IgD-negative memory B cell (primary cell): ENCODE measurements at regions not wholly inside any gene's neighbourhood (a gene's known extent, or its start where the extent isn't known, plus 50 kb on each side); places are given as distances from the start of the nearest gene placed in this dataset.

Source experiments
- H3K27ac Mint-ChIP-seq, 3 donors: one replicate each; pipeline ENCODE4 v1.8.0; 2020 to 2022; ENCODE audit warnings: mild to moderate bottlenecking in 3 of 3, mixed read lengths in 3 of 3, moderate library complexity in 1 of 3
- H3K27me3 Mint-ChIP-seq: one replicate; pipeline ENCODE4 v1.8.0; 2021; ENCODE audit warnings: mixed read lengths
- H3K36me3 Mint-ChIP-seq: one replicate; pipeline ENCODE4 v1.8.0; 2020; ENCODE audit warnings: mild to moderate bottlenecking, mixed read lengths
- H3K4me1 Mint-ChIP-seq, 3 donors: one replicate each; pipeline ENCODE4 v1.8.0; 2020 to 2022; ENCODE audit warnings: mixed read lengths in 3 of 3, mild to moderate bottlenecking in 1 of 3
- H3K4me3 Mint-ChIP-seq, 4 donors: one replicate each; pipeline ENCODE4 v1.8.0; 2020 to 2022; ENCODE audit warnings: mild to moderate bottlenecking in 4 of 4, mixed read lengths in 4 of 4, moderate library complexity in 3 of 4
- H3K9me3 Mint-ChIP-seq, 3 donors: one replicate each; pipeline ENCODE4 v1.8.0; 2020 to 2021; ENCODE audit warnings: mixed read lengths in 3 of 3, mild to moderate bottlenecking in 1 of 3

GRCh38 chr21:27759820-27760219, 792.9 kb upstream of the ADAMTS5 start:
- no peak overlapping the region for H3K27ac Mint-ChIP-seq
- H3K9me3 Mint-ChIP-seq: peaks cover 1 to 6% (median 4%) of the 10 kb centered on the region in 3 donors
- no peak overlapping the region for H3K4me3 Mint-ChIP-seq
- no peaks in the 10 kb centered on the region for H3K4me1 Mint-ChIP-seq
- no peaks in the 10 kb centered on the region for H3K36me3 Mint-ChIP-seq
- no peaks in the 10 kb centered on the region for H3K27me3 Mint-ChIP-seq

DNA sequence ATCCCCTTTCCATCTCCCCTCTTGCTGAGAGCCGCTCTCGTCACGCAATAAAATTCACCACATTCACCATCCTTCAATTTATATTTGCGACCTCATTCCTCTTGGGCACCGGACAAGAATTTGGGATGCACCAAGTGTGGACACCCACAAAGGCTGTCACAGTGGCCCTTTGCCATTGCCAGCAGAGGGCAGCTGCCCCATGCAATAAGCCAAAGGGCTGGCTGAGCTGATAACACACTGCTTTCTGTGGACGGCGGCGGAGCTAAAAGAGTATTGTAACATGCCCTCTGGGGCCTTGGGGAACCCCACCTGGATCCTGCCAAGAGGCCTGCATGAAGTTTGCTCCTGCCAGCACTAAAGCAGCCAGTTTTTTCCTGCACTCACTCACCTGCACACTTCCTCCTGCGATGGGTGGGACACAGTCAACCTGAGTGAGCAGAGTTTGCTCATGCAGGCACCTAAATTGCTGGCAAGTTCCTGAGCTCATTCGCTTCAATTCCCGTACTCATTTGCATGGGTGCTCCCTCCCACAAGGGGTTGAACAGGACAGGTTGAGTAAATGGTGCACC, 792.3 kb upstream of the ADAMTS5 start:
- no peak overlapping the region for H3K4me3 Mint-ChIP-seq
- H3K9me3 Mint-ChIP-seq: peaks cover 0 to 10% (median 4%) of the 10 kb centered on the region in 3 donors
- H3K27ac Mint-ChIP-seq: no peak overlapping the region
- no peaks in the 10 kb centered on the region for H3K27me3 Mint-ChIP-seq
- H3K4me1 Mint-ChIP-seq: no peaks in the 10 kb centered on the region
- H3K36me3 Mint-ChIP-seq: no peaks in the 10 kb centered on the region

DNA sequence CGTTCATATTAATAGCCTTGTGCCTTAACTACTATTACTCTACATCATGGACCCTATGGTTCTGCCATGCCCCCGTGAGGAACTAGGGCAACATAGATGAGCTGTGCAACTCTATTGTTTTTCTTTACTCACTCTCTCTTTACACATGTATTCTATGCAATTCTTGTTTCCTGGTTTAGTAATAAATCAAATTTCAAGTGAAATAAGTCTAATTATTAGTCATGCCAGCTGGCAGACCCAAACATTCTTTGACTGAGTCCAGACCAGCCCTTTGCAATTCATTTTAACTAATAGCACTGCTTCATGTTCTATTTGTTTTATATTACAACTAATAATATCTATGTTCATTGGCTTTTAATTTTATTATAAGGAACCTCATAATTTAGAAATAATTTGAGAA, 789.3 kb upstream of the ADAMTS5 start:
- peaks cover 0 to 20% (median 2%) of the 10 kb centered on the region in 3 donors for H3K9me3 Mint-ChIP-seq
- no peak overlapping the region for H3K4me3 Mint-ChIP-seq
- no peak overlapping the region for H3K27ac Mint-ChIP-seq
- no peaks in the 10 kb centered on the region for H3K36me3 Mint-ChIP-seq
- H3K27me3 Mint-ChIP-seq: no peaks in the 10 kb centered on the region
- H3K4me1 Mint-ChIP-seq: no peaks in the 10 kb centered on the region

DNA sequence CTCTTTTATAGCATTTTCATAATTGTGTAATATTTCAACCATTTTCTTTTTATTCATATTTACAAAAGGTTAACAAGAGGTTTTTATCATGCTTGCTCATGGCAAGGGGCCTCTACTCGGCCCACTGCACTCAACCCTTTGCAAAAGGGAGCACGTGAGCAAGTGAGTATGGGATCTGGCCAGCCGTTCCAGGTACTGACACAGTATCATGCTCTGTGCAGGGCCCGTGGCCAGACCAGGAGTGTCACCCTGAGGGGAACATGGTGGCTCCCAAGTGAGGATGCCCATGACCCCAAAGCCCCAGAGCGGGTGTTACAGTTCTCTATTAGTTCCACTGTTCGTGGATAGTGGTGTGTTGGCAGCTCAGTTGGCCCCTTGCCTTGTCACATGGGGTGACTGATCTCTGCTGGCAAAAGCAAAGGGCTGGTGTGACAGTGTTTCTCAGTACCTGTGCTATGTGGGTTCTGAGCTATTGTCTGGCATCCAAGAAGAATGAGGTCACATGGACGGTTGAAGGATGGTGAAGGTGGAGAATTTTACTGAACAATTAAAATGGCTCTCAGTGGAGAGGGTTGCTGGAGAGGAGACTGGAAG, 777.2 kb upstream of the ADAMTS5 start:
- Mint-ChIP-seq H3K27me3 (no peaks in the 10 kb centered on the region), H3K9me3 (peaks cover 8 to 25% (median 10%) of the 10 kb centered on the region in 3 donors), H3K36me3 (no peaks in the 10 kb centered on the region), H3K27ac (no peak overlapping the region), H3K4me3 (peak overlapping the region in 1 of 4 donors; percentile 58), H3K4me1 (no peaks in the 10 kb centered on the region)

DNA sequence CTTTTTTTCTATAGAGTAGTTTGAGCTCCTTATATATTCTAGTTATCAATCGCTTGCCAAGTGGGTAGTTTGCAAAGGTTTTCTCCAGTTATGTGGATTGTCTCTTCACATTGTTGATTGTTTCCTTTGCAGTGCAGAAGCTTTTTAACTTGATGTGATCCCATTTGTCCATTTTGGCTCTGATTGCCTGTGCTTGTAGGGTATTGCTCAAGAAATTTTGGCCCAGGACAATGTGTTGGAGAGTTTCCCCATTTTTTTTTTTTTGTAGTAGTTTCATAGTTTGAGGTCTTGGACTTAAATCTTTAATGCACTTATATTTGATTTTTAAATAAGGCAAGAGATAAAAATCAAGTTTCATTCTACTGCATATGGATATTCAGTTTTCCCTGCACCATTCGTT, 774.8 kb upstream of the ADAMTS5 start:
- peaks cover 8 to 31% (median 11%) of the 10 kb centered on the region in 3 donors for H3K9me3 Mint-ChIP-seq
- no peak overlapping the region for H3K27ac Mint-ChIP-seq
- H3K27me3 Mint-ChIP-seq: no peaks in the 10 kb centered on the region
- no peaks in the 10 kb centered on the region for H3K36me3 Mint-ChIP-seq
- H3K4me1 Mint-ChIP-seq: no peaks in the 10 kb centered on the region
- H3K4me3 Mint-ChIP-seq: no peak overlapping the region

GRCh38 chr21:27740084-27740483, 773.2 kb upstream of the ADAMTS5 start:
- Mint-ChIP-seq H3K9me3 (peaks cover 8 to 30% (median 9%) of the 10 kb centered on the region in 3 donors), H3K36me3 (no peaks in the 10 kb centered on the region), H3K27me3 (no peaks in the 10 kb centered on the region), H3K4me1 (no peaks in the 10 kb centered on the region), H3K27ac (no peak overlapping the region), H3K4me3 (no peak overlapping the region)

GRCh38 chr21:27739187-27739586, 772.3 kb upstream of the ADAMTS5 start:
- H3K9me3 Mint-ChIP-seq: peaks cover 6 to 26% (median 6%) of the 10 kb centered on the region in 3 donors
- H3K4me1 Mint-ChIP-seq: no peaks in the 10 kb centered on the region
- H3K36me3 Mint-ChIP-seq: no peaks in the 10 kb centered on the region
- no peak overlapping the region for H3K4me3 Mint-ChIP-seq
- no peaks in the 10 kb centered on the region for H3K27me3 Mint-ChIP-seq
- no peak overlapping the region for H3K27ac Mint-ChIP-seq

DNA sequence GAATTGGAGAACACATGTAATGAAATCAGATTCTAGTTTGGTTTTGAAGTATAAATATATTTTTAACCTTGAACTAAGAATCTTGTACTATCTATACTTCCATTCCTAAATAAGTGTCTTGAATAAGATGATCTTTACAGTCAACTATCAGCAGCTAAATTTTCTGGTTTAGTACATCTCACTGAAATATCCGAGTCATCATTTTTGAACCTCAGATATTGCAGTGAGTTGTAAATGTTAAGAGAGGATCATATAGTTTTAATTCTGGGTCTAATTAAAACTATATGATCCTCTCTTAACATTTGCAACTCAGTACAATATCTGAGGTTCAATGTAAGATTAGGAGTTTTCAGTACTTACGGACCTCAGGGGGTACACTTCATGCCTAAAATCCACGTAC, 768.8 kb upstream of the ADAMTS5 start:
- no peaks in the 10 kb centered on the region for H3K27me3 Mint-ChIP-seq

DNA sequence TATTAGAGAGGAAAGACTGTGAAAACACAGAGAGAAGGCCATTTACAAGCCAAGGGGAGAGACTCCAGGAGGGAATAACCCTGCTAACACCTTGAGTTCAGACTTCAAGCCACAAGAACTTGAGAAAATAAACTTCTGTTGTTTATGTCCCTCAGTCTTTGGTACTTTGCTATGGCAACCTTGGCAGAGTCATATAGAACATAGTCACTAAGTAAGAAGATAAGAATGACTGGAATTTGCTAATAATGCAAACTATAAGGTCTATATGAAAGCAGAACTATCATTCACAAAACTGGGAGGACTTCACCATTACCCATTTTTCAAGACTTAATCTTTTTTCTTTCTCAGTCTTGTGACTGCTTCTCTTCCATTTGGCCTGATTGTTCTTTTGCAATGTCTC, 767.3 kb upstream of the ADAMTS5 start:
- Mint-ChIP-seq H3K4me3 (no peak overlapping the region), H3K9me3 (peaks cover 2 to 9% (median 5%) of the 10 kb centered on the region in 3 donors), H3K27me3 (no peaks in the 10 kb centered on the region), H3K36me3 (no peaks in the 10 kb centered on the region), H3K4me1 (no peaks in the 10 kb centered on the region), H3K27ac (no peak overlapping the region)

More for the DNA sequence above, 768.8 kb upstream of the ADAMTS5 start:
- Mint-ChIP-seq H3K9me3 (peaks cover 2 to 11% (median 5%) of the 10 kb centered on the region in 3 donors), H3K4me1 (no peaks in the 10 kb centered on the region), H3K4me3 (no peak overlapping the region), H3K36me3 (no peaks in the 10 kb centered on the region), H3K27ac (no peak overlapping the region)

DNA sequence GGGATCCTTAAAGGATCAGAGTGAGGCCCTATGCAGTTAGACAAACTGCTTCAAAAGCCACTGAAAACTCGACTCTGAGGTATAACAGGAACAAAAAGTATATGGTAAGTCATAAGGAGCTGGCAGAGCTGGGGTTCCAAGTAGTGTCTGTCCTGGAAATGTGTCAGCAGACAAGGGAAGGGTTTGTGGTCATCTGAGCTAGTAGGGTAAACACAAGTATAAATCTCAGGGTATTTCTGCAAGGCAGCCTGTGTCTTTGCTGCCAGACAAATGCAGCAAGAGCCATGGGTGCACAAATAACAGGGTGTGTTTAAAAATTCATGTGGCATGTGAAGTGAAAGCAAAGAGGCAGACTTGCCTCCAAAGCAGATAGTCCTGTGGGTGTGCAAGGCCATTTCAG, 759.0 kb upstream of the ADAMTS5 start:
- no peaks in the 10 kb centered on the region for H3K4me1 Mint-ChIP-seq
- H3K4me3 Mint-ChIP-seq: no peak overlapping the region
- H3K27me3 Mint-ChIP-seq: no peaks in the 10 kb centered on the region
- peaks cover 0 to 18% (median 3%) of the 10 kb centered on the region in 3 donors for H3K9me3 Mint-ChIP-seq
- no peaks in the 10 kb centered on the region for H3K36me3 Mint-ChIP-seq
- H3K27ac Mint-ChIP-seq: no peak overlapping the region

- H3K9me3 Mint-ChIP-seq: peaks cover 0 to 8% (median 0%) of the 10 kb centered on the region in 3 donors
- no peaks in the 10 kb centered on the region for H3K4me1 Mint-ChIP-seq
- H3K4me3 Mint-ChIP-seq: no peak overlapping the region
- H3K27me3 Mint-ChIP-seq: no peaks in the 10 kb centered on the region
- H3K36me3 Mint-ChIP-seq: peaks cover 3% of the 10 kb centered on the region
- H3K27ac Mint-ChIP-seq: no peak overlapping the region
Measured at GRCh38 chr21:27722095-27722494, 755.2 kb upstream of the ADAMTS5 start.

- H3K4me1 Mint-ChIP-seq: no peaks in the 10 kb centered on the region
- H3K27me3 Mint-ChIP-seq: no peaks in the 10 kb centered on the region
- H3K27ac Mint-ChIP-seq: peak overlapping the region in 1 of 3 donors; percentile 43
- H3K4me3 Mint-ChIP-seq: no peak overlapping the region
- peaks cover 3% of the 10 kb centered on the region for H3K36me3 Mint-ChIP-seq
- H3K9me3 Mint-ChIP-seq: peaks cover 0 to 8% (median 0%) of the 10 kb centered on the region in 3 donors
Measured at GRCh38 chr21:27721675-27722074, 754.8 kb upstream of the ADAMTS5 start.

DNA sequence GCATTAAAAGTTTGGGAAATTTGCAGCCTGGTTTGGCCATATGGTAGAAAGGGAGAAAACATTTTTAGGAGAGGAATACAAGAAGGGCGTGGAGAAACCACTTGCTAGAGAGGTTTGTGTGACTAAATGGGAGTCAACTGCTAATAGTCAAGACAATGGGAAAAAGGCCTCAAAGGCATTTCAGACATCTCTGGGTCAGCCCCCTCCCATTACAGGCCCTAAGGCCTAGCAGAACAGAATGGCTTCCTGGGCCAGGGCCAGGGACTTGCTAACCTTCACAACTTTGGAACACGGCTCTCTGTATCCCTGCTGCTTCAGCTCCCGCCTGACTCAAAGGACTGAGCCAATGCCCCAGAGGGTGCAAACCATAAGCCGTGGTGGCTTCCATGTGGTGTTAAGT, 752.3 kb upstream of the ADAMTS5 start:
- Mint-ChIP-seq H3K27me3 (no peaks in the 10 kb centered on the region), H3K36me3 (peaks cover 3% of the 10 kb centered on the region), H3K27ac (no peak overlapping the region), H3K9me3 (peaks cover 0 to 12% (median 0%) of the 10 kb centered on the region in 3 donors), H3K4me3 (no peak overlapping the region), H3K4me1 (no peaks in the 10 kb centered on the region)

DNA sequence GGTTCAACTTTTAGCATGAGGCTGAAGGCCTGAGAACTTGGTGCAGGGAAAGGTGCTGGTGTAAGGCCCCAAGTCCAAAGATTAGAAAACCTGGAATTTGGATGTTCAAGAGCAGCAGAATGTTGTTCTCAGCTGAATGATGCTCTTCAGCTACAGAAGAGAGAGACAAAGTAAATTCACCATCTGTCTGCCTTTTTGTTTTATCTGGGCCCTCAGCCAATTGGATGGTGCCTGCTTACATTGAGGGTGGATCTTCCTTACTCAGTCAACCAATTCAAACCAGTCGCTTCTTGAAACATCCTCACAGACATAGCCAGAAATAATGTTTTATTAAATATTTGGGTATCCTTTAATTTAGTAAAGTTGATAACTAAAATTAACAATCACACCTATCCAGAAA, 748.2 kb upstream of the ADAMTS5 start:
- Mint-ChIP-seq H3K9me3 (peaks cover 0 to 4% (median 4%) of the 10 kb centered on the region in 3 donors), H3K4me1 (no peaks in the 10 kb centered on the region), H3K36me3 (peaks cover 2% of the 10 kb centered on the region), H3K27me3 (no peaks in the 10 kb centered on the region), H3K4me3 (no peak overlapping the region), H3K27ac (no peak overlapping the region)

- no peak overlapping the region for H3K4me3 Mint-ChIP-seq
- H3K27me3 Mint-ChIP-seq: no peaks in the 10 kb centered on the region
- peaks cover 3 to 6% (median 5%) of the 10 kb centered on the region in 3 donors for H3K9me3 Mint-ChIP-seq
- H3K27ac Mint-ChIP-seq: no peak overlapping the region
- H3K36me3 Mint-ChIP-seq: peaks cover under 1% of the 10 kb centered on the region
- H3K4me1 Mint-ChIP-seq: no peaks in the 10 kb centered on the region
Measured at GRCh38 chr21:27713154-27714109, 746.5 kb upstream of the ADAMTS5 start.
